ENCODE measurements at regions not wholly inside any gene's neighbourhood (a gene's known extent, or its start where the extent isn't known, plus 50 kb on each side); places are given as distances from the start of the nearest gene placed in this dataset.
"Not testable (repeated sequence)": the region's sequence is repeated elsewhere in the genome, so short reads cannot be mapped to it uniquely, and the experiment has no call there.

DNA sequence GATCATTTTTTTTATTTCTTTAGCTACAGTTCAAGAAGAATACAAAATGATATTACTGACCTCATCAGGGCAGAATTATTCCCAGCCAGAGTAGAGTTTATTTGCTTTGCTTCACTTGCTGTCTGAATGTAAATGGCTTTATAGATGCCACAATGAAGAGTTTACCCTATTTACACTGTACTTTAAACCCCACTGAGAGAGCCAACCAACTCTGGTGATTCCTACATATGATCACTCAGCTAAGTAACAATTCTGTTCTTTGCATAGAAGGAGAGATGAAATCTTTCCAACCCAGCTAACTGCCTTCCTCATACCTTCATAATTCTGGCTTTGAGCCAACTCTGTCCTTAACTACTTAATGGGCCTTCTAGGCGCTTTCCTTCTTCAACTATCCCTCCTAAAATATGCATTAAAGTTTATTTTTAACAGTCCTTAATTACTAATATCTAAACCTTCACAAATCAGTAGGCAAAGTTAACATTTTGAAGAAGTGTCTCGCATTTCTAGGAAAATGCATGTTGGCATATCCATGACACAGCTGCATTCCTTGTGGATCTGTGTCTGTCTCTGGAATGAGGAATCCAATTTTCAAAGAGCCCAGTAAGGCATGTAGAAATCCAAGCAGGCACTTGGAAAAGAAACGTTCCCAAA lies 284.8 kb upstream of the GRAMD2B start:
- no peak for DNase-seq (ENCODE audit: low read depth)
- TF ChIP-seq, protein P1, sequence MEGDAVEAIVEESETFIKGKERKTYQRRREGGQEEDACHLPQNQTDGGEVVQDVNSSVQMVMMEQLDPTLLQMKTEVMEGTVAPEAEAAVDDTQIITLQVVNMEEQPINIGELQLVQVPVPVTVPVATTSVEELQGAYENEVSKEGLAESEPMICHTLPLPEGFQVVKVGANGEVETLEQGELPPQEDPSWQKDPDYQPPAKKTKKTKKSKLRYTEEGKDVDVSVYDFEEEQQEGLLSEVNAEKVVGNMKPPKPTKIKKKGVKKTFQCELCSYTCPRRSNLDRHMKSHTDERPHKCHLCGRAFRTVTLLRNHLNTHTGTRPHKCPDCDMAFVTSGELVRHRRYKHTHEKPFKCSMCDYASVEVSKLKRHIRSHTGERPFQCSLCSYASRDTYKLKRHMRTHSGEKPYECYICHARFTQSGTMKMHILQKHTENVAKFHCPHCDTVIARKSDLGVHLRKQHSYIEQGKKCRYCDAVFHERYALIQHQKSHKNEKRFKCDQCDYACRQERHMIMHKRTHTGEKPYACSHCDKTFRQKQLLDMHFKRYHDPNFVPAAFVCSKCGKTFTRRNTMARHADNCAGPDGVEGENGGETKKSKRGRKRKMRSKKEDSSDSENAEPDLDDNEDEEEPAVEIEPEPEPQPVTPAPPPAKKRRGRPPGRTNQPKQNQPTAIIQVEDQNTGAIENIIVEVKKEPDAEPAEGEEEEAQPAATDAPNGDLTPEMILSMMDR (conservative IDR thresholded peaks at IDR 0.05; ENCODE audit: low read depth, low read length), result no peak
- H3K4me3 ChIP-seq (ENCODE audit: low read depth, low read length), result no peak overlapping the region

DNA sequence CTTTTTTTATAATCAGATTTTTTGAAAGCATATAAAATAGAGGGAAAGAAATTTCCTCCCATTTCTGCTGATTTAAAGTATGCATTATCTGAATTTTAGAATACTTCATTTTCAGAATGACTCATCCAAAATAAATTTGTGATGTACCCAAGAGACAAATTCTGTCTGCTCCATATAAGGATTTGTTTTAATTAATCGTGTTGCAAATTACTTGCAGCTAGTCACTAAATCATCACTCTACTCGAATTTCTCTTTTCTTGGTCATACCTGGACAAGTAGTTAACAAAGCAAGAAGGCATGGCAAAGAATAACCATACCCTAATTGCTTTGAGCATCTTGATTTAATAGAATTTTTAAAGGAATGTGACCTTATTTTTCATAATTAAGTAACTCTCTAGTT lies 284.1 kb upstream of the GRAMD2B start:
- no peak overlapping the region for H3K4me3 ChIP-seq (ENCODE audit: low read depth, low read length)
- DNase-seq (ENCODE audit: low read depth), result no peak
- TF ChIP-seq, protein P1 (conservative IDR thresholded peaks at IDR 0.05; ENCODE audit: low read depth, low read length), result no peak

DNA sequence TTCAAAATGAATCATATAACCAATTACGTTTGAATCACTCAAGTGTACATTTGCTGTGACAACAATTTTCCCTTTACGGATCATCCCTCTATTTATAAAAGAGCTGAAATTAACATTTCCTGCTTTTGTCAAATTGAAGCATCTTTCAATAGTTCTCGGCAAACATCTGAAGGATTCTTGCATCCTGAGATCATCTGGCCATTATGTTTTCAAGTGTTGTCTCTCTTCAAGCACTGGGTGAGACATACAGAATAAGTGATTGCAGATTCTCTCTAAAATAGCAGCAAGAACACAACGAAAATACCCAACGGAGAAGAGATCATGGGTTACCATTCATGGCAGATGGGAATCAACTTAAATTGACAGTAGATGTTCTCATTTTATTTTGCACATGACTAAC lies 283.4 kb upstream of the GRAMD2B start:
- H3K4me3 ChIP-seq (ENCODE audit: low read depth, low read length), result no peak overlapping the region
- TF ChIP-seq, protein P1 (conservative IDR thresholded peaks at IDR 0.05; ENCODE audit: low read depth, low read length), result no peak
- no peak for DNase-seq (ENCODE audit: low read depth)

DNA sequence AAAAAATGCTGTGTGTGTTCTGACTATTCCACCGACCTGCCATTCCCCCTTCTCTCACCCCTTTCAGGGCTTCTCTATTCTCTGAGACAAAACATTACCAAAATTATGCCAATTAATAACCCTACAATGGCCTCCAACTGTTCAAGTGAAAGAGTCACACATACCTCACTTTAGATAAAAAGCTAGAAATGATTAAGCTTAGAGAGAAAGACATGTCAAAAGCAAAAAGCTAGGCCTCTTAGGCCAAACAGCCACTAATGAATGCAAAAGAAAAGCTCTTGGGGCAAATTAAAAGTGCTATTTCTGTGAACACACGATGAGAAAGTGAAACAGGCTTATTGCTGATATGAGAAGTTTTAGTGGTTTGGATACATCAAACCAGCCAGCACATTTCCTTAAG lies 279.6 kb upstream of the GRAMD2B start:
- TF ChIP-seq, protein P1 (conservative IDR thresholded peaks at IDR 0.05; ENCODE audit: low read depth, low read length), result no peak
- H3K4me3 ChIP-seq (ENCODE audit: low read depth, low read length), result no peak overlapping the region
- DNase-seq (ENCODE audit: low read depth), result no peak

DNA sequence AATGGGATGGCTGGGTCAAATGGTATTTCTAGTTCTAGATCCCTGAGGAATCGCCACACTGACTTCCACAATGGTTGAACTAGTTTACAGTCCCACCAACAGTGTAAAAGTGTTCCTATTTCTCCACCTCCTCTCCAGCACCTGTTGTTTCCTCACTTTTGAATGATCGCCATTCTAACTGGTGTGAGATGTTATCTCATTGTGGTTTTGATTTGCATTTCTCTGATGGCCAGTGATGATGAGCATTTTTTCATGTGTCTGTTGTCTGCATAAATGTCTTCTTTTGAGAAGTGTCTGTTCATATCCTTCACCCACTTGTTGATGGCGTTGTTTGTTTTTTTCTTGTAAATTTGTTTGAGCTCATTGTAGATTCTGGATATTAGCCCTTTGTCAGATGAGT lies 272.9 kb upstream of the GRAMD2B start:
- not testable (repeated sequence) for DNase-seq (ENCODE audit: low read depth)

DNA sequence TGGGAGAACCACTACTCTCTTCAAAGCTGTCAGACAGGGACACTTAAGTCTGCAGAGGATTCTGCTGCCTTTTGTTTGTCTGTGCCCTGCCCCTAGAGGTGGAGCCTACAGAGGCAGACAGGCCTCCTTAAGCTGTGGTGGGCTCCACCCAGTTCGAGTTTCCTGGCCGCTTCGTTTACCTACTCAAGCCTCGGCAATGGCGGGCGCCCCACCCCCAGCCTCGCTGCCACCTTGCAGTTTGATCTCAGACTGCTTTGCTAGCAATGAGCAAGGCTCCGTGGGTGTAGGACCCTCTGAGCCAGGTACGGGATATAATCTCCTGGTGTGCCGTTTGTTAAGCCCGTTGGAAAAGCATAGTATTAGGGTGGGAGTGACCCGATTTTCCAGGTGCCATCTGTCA lies 267.9 kb upstream of the GRAMD2B start:
- not testable (repeated sequence) for H3K4me3 ChIP-seq (ENCODE audit: low read depth, low read length)

More for the DNA sequence above, 272.9 kb upstream of the GRAMD2B start:
- H3K4me3 ChIP-seq (ENCODE audit: low read depth, low read length), result not testable (repeated sequence)

DNA sequence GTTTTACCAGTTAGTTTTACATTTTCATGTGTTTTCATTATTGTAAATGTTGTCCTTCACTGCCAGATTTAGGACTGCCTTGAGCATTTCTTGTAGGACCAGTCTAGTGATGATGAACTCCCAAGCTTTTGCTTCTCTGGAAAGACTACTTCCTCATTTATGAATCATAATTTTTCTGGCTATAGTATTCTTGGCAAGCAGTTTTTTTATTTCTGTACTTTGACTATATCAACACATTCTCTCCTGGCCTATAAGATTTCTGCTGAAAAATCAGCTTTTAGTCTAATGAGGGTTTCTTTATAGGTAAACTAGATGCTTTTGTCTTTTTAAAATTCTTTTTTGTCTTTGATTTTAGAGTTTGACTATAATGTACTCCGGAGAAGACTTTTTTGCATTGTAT lies 256.8 kb upstream of the GRAMD2B start:
- no peak overlapping the region for H3K4me3 ChIP-seq (ENCODE audit: low read depth, low read length)
- no peak for DNase-seq (ENCODE audit: low read depth)
- TF ChIP-seq, protein P1 (conservative IDR thresholded peaks at IDR 0.05; ENCODE audit: low read depth, low read length), result no peak

More for the DNA sequence above, 267.9 kb upstream of the GRAMD2B start:
- DNase-seq (ENCODE audit: low read depth), result not testable (repeated sequence)

DNA sequence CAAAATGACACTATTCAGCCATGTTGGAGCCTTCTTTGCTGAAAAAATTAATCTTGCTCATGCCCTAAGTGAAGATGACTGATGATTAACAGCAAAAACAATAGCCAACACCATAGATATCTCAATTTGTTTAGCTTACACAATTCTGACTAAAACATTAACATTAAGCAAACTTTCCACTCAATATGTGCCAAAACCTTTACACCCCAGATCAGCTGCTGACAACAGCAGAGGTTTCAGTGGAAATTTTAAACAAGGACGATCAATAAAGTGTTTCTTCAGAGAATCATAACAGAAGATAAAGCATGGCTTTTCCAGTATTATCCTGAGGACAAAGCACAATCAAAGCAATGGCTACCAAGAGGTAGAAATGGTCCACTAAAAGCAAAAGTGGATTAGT lies 254.4 kb upstream of the GRAMD2B start:
- no peak overlapping the region for H3K4me3 ChIP-seq (ENCODE audit: low read depth, low read length)
- TF ChIP-seq, protein P1 (conservative IDR thresholded peaks at IDR 0.05; ENCODE audit: low read depth, low read length), result no peak
- DNase-seq (ENCODE audit: low read depth), result no peak
